Activated CD4-positive, alpha-beta T cell treated with anti-CD3 and anti-CD28 coated beads, Interleukin-2, amount 10 ng/mL, durations not matched to agents 24 days and 14 days (primary cell): ENCODE measurements at regions not wholly inside any gene's neighbourhood (a gene's known extent, or its start where the extent isn't known, plus 50 kb on each side); places are given as distances from the start of the nearest gene placed in this dataset.

Source experiments
- DNase-seq: peaks from one replicate; pipeline ENCODE4 v3.0.0; 2022
- H3K27ac Mint-ChIP-seq: one replicate; pipeline ENCODE4 v1.8.0; 2022; ENCODE audit warnings: mild to moderate bottlenecking, mixed read lengths
- H3K27me3 Mint-ChIP-seq: one replicate; pipeline ENCODE4 v1.8.0; 2022; ENCODE audit warnings: mixed read lengths
- H3K36me3 Mint-ChIP-seq: one replicate; pipeline ENCODE4 v1.8.0; 2022; ENCODE audit warnings: low read depth, mild to moderate bottlenecking, mixed read lengths
- H3K4me1 Mint-ChIP-seq: one replicate; pipeline ENCODE4 v1.8.0; 2021; ENCODE audit warnings: mixed read lengths
- H3K4me3 Mint-ChIP-seq: one replicate; pipeline ENCODE4 v1.8.0; 2022; ENCODE audit warnings: mild to moderate bottlenecking, moderate library complexity, mixed read lengths
- H3K9me3 Mint-ChIP-seq: one replicate; pipeline ENCODE4 v1.8.0; 2021; ENCODE audit warnings: mixed read lengths
- intact Hi-C: fragments of 100-400 bp; cut with micrococcal nuclease; formaldehyde crosslinking; loops from one replicate; pipeline ENCODE4 v1.15.1; 2023

- no peak overlapping the region for H3K27ac Mint-ChIP-seq
- peaks cover 2% of the 10 kb centered on the region for H3K4me1 Mint-ChIP-seq
- H3K27me3 Mint-ChIP-seq = peaks cover 31% of the 10 kb centered on the region
- intact Hi-C loops = no loop called here
- H3K36me3 Mint-ChIP-seq = no peaks in the 10 kb centered on the region
- DNase-seq = no peak
- H3K4me3 Mint-ChIP-seq = no peak overlapping the region
- no peaks in the 10 kb centered on the region for H3K9me3 Mint-ChIP-seq
Measured at GRCh38 chr18:22556222-22557167, 138.8 kb upstream of the CTAGE1 start.

- Mint-ChIP-seq H3K27me3 (peaks cover 33% of the 10 kb centered on the region), H3K27ac (no peak overlapping the region), H3K4me1 (peaks cover 2% of the 10 kb centered on the region), H3K4me3 (no peak overlapping the region), H3K36me3 (no peaks in the 10 kb centered on the region), H3K9me3 (no peaks in the 10 kb centered on the region)
- no peak for DNase-seq
- intact Hi-C loops = no loop called here
Measured at GRCh38 chr18:22557168-22557941, 139.6 kb upstream of the CTAGE1 start.

GRCh38 chr18:22558945-22559385 is 141.2 kb upstream of the CTAGE1 start:
- DNase-seq = no peak
- Mint-ChIP-seq H3K27me3 (peaks cover 35% of the 10 kb centered on the region), H3K9me3 (no peaks in the 10 kb centered on the region), H3K4me1 (peaks cover 2% of the 10 kb centered on the region), H3K36me3 (no peaks in the 10 kb centered on the region), H3K4me3 (no peak overlapping the region), H3K27ac (no peak overlapping the region)
- intact Hi-C loops = no loop called here

GRCh38 chr18:22559414-22560274 is 141.9 kb upstream of the CTAGE1 start:
- Mint-ChIP-seq H3K4me1 (peaks cover 2% of the 10 kb centered on the region), H3K27me3 (peaks cover 35% of the 10 kb centered on the region), H3K36me3 (no peaks in the 10 kb centered on the region), H3K4me3 (no peak overlapping the region), H3K27ac (no peak overlapping the region), H3K9me3 (no peaks in the 10 kb centered on the region)
- intact Hi-C loops = loop anchor here (5.0 kb wide), 1 partner anchor 392 kb away; the partner anchor contains the start of gene GATA6
- DNase-seq = no peak

GRCh38 chr18:22560275-22560610 is 142.5 kb upstream of the CTAGE1 start:
- Mint-ChIP-seq H3K27ac (no peak overlapping the region), H3K4me1 (peaks cover 2% of the 10 kb centered on the region), H3K9me3 (no peaks in the 10 kb centered on the region), H3K27me3 (peaks cover 35% of the 10 kb centered on the region), H3K4me3 (no peak overlapping the region), H3K36me3 (no peaks in the 10 kb centered on the region)
- intact Hi-C loops = loop anchor here (5.0 kb wide), 1 partner anchor 393 kb away; the partner anchor contains the start of gene GATA6
- no peak for DNase-seq

GRCh38 chr18:22560797-22561196 is 143.1 kb upstream of the CTAGE1 start:
- DNase-seq = no peak
- H3K36me3 Mint-ChIP-seq = no peaks in the 10 kb centered on the region
- H3K27me3 Mint-ChIP-seq = peaks cover 35% of the 10 kb centered on the region
- H3K27ac Mint-ChIP-seq = no peak overlapping the region
- H3K9me3 Mint-ChIP-seq = no peaks in the 10 kb centered on the region
- peaks cover 2% of the 10 kb centered on the region for H3K4me1 Mint-ChIP-seq
- no peak overlapping the region for H3K4me3 Mint-ChIP-seq
- intact Hi-C loops = loop anchor here (5.0 kb wide), 1 partner anchor 393 kb away; the partner anchor contains the start of gene GATA6

- Mint-ChIP-seq H3K36me3 (no peaks in the 10 kb centered on the region), H3K9me3 (no peaks in the 10 kb centered on the region), H3K4me3 (no peak overlapping the region), H3K4me1 (peaks cover 2% of the 10 kb centered on the region), H3K27ac (no peak overlapping the region), H3K27me3 (peaks cover 24% of the 10 kb centered on the region)
- intact Hi-C loops = loop anchor here (5.0 kb wide), 1 partner anchor 396 kb away; the partner anchor contains the start of gene GATA6
- no peak for DNase-seq
Measured at GRCh38 chr18:22563164-22563583, 145.5 kb upstream of the CTAGE1 start.

GRCh38 chr18:22564036-22564435 is 146.3 kb upstream of the CTAGE1 start:
- Mint-ChIP-seq H3K36me3 (no peaks in the 10 kb centered on the region), H3K9me3 (no peaks in the 10 kb centered on the region), H3K27me3 (peaks cover 21% of the 10 kb centered on the region), H3K4me3 (no peak overlapping the region), H3K4me1 (peaks cover 2% of the 10 kb centered on the region), H3K27ac (no peak overlapping the region)
- no peak for DNase-seq
- intact Hi-C loops = loop anchor here (5.0 kb wide), 1 partner anchor 397 kb away; the partner anchor contains the start of gene GATA6

GRCh38 chr18:22566703-22567420 is 149.1 kb upstream of the CTAGE1 start:
- intact Hi-C loops = no loop called here
- DNase-seq = no peak
- no peak overlapping the region for H3K27ac Mint-ChIP-seq
- peaks cover 2% of the 10 kb centered on the region for H3K27me3 Mint-ChIP-seq
- H3K4me1 Mint-ChIP-seq = no peaks in the 10 kb centered on the region
- no peak overlapping the region for H3K4me3 Mint-ChIP-seq
- no peaks in the 10 kb centered on the region for H3K9me3 Mint-ChIP-seq
- no peaks in the 10 kb centered on the region for H3K36me3 Mint-ChIP-seq

GRCh38 chr18:22567794-22568193 is 150.1 kb upstream of the CTAGE1 start:
- H3K4me3 Mint-ChIP-seq = no peak overlapping the region
- intact Hi-C loops = no loop called here
- H3K27me3 Mint-ChIP-seq = peaks cover under 1% of the 10 kb centered on the region
- no peaks in the 10 kb centered on the region for H3K9me3 Mint-ChIP-seq
- H3K36me3 Mint-ChIP-seq = no peaks in the 10 kb centered on the region
- H3K27ac Mint-ChIP-seq = no peak overlapping the region
- no peaks in the 10 kb centered on the region for H3K4me1 Mint-ChIP-seq
- DNase-seq = no peak

- no peak for DNase-seq
- no peak overlapping the region for H3K4me3 Mint-ChIP-seq
- no peaks in the 10 kb centered on the region for H3K9me3 Mint-ChIP-seq
- intact Hi-C loops = no loop called here
- no peaks in the 10 kb centered on the region for H3K27me3 Mint-ChIP-seq
- H3K27ac Mint-ChIP-seq = no peak overlapping the region
- H3K36me3 Mint-ChIP-seq = no peaks in the 10 kb centered on the region
- H3K4me1 Mint-ChIP-seq = no peaks in the 10 kb centered on the region
Measured at GRCh38 chr18:22570492-22570891, 152.8 kb upstream of the CTAGE1 start.

- Mint-ChIP-seq H3K27ac (no peak overlapping the region), H3K9me3 (no peaks in the 10 kb centered on the region), H3K4me1 (no peaks in the 10 kb centered on the region), H3K27me3 (no peaks in the 10 kb centered on the region), H3K36me3 (no peaks in the 10 kb centered on the region), H3K4me3 (no peak overlapping the region)
- intact Hi-C loops = no loop called here
- no peak for DNase-seq
Measured at GRCh38 chr18:22572341-22572740, 154.6 kb upstream of the CTAGE1 start.

GRCh38 chr18:22579271-22579670 is 161.6 kb upstream of the CTAGE1 start:
- no peak for DNase-seq
- Mint-ChIP-seq H3K4me3 (no peak overlapping the region), H3K36me3 (no peaks in the 10 kb centered on the region), H3K27ac (no peak overlapping the region), H3K4me1 (no peaks in the 10 kb centered on the region), H3K27me3 (no peaks in the 10 kb centered on the region), H3K9me3 (no peaks in the 10 kb centered on the region)
- intact Hi-C loops = no loop called here
